ENCODE measurements at regions not wholly inside any gene's neighbourhood (a gene's known extent, or its start where the extent isn't known, plus 50 kb on each side); places are given as distances from the start of the nearest gene placed in this dataset.

- Histone ChIP-seq H3K4me1 (replicated peaks in 1 of 4; ENCODE audit: control insufficient read depth in 3 of 4, insufficient read depth in 4 of 4, low read length in 3 of 4) (peaks cover 1 to 9% (median 6%) of the 10 kb centered on the region in 4 experiments; a peak in 3 of 7 replicates), H3K36me3 (ENCODE audit: control insufficient read depth in 2 of 4, insufficient read depth in 4 of 4, low read length in 3 of 4) (no peaks in the 10 kb centered on the region), H3K14ac (ENCODE audit: insufficient read length) (no peak overlapping the region), H3K27me3 (replicated peaks in 1 of 4; ENCODE audit: control insufficient read depth in 3 of 4, extremely low read depth in 1 of 4, insufficient read depth in 3 of 4, low read length in 3 of 4) (no peaks in the 10 kb centered on the region), H3K4me3 (ENCODE audit: extremely low read depth in 1 of 4, insufficient read depth in 2 of 4, low read depth in 3 of 4, low read length in 4 of 4) (no peak overlapping the region), H3K23me2 (ENCODE audit: low read depth, low read length) (no peaks in the 10 kb centered on the region), H4K5ac (ENCODE audit: insufficient read length, low read depth, low read length) (no peak overlapping the region), H3K4me2 (ENCODE audit: insufficient read depth in 1 of 2, low read depth in 2 of 2, low read length in 2 of 2) (no peak overlapping the region), H2BK12ac (ENCODE audit: low read depth, low read length) (no peak overlapping the region), H3K56ac (replicated peaks; ENCODE audit: insufficient read length, low read depth, low read length) (no peak overlapping the region), H3K27ac (ENCODE audit: low read depth, low read length) (no peak overlapping the region), H2AK5ac (ENCODE audit: low read depth, low read length) (no peak overlapping the region), H2BK20ac (ENCODE audit: low read length) (no peak overlapping the region), H2BK15ac (ENCODE audit: low read length) (no peak overlapping the region), H4K20me1 (replicated peaks in 1 of 2; ENCODE audit: control insufficient read depth in 1 of 2, insufficient read depth in 2 of 2, low read length in 2 of 2) (no peaks in the 10 kb centered on the region), H3K18ac (ENCODE audit: extremely low read depth, low read length) (no peak overlapping the region), H4K91ac (replicated peaks; ENCODE audit: insufficient read length, low read length) (no peak overlapping the region), H3K9ac (replicated peaks in 1 of 4; ENCODE audit: extremely low read depth in 1 of 4, low read depth in 3 of 4, low read length in 3 of 4) (no peak overlapping the region), H4K8ac (ENCODE audit: extremely low read depth, insufficient read depth, low read length) (no peak overlapping the region), H3K79me1 (ENCODE audit: low read depth, low read length) (no peaks in the 10 kb centered on the region), H2AFZ (ENCODE audit: low read length) (no peak overlapping the region), H3K23ac (ENCODE audit: insufficient read length) (no peak overlapping the region), H3K4ac (replicated peaks; ENCODE audit: insufficient read length, low read depth, low read length) (no peak overlapping the region), H3K79me2 (ENCODE audit: control insufficient read depth in 1 of 2, insufficient read depth in 2 of 2, low read length in 2 of 2) (no peaks in the 10 kb centered on the region), H2BK120ac (replicated peaks; ENCODE audit: low read depth, low read length) (no peak overlapping the region), H2BK5ac (ENCODE audit: low read depth, low read length) (no peak overlapping the region), H3K9me3 (ENCODE audit: insufficient read depth in 2 of 2, low read depth in 1 of 2, low read length in 1 of 2) (no peaks in the 10 kb centered on the region)
- ChIA-PET POLR2A (ENCODE audit: partially characterized antibody) (no interaction called here), CTCF (ENCODE audit: partially characterized antibody) (interaction anchor here (0.7 to 5.3 kb wide), 5 partner anchors 8 to 337 kb away, joined by 3 to 38 read pairs (median 3); no protein-coding TSS in a partner anchor)
- TF ChIP-seq ATF3 (IDR thresholded peaks at IDR 0.05; ENCODE audit: insufficient read depth, low read depth, low read length): no peak
- TF ChIP-seq SP4 (IDR thresholded peaks at IDR 0.05; ENCODE audit: low read length): no peak
- no peak for TF ChIP-seq GTF2F1 (IDR thresholded peaks at IDR 0.05; ENCODE audit: borderline replicate concordance, low read depth, low read length)
- no peak for TF ChIP-seq NANOG (IDR thresholded peaks at IDR 0.05; ENCODE audit: insufficient read depth, low read depth, low read length, poor library complexity, severe bottlenecking)
- no peak for TF ChIP-seq TBP (IDR thresholded peaks at IDR 0.05; ENCODE audit: low read depth, low read length)
- TF ChIP-seq PHF8 (conservative IDR thresholded peaks at IDR 0.05; ENCODE audit: low read depth, low read length): no peak
- no peak for TF ChIP-seq KDM4A (IDR thresholded peaks at IDR 0.05; ENCODE audit: low read depth, low read length, severe bottlenecking)
- no peak for TF ChIP-seq CBX8 (IDR thresholded peaks at IDR 0.05; ENCODE audit: borderline replicate concordance, low read depth, low read length)
- no peak for TF ChIP-seq CTBP2 (IDR thresholded peaks at IDR 0.05; ENCODE audit: borderline replicate concordance, insufficient read depth, insufficient read length, low read length)
- TF ChIP-seq RXRA (IDR thresholded peaks at IDR 0.05; ENCODE audit: insufficient read depth, low read depth, low read length): no peak
- WGBS, 2 experiments (ENCODE audit: extremely low coverage in 1 of 2, insufficient coverage in 1 of 2, insufficient read length in 1 of 2, insufficient replicate concordance in 2 of 2, low coverage in 1 of 2, low lambda C conversion rate in 2 of 2, missing lambda C conversion rate in 1 of 2): 88% methylated on average over 6 of the region's 6 CpGs; no CpG with 5 or more reads in 1 of the 2 experiments
- DNase-seq (ENCODE audit: low read depth in 1 of 2, low spot score in 2 of 2) (no peak), FAIRE-seq (no peak)
Measured at GRCh38 chr5:17114233-17114632, 103.2 kb upstream of the BASP1 start.

Measured in H1 (cell line).